NCI-H69 (cell line): ENCODE measurements at regions not wholly inside any gene's neighbourhood (a gene's known extent, or its start where the extent isn't known, plus 50 kb on each side); places are given as distances from the start of the nearest gene placed in this dataset.

Experiments
- DNase-seq: peaks from one replicate; lab custom pipeline; 2025; lab: John Stamatoyannopoulos, UW

- DNase-seq, result peak; percentile 51
These were observed 588.7 kb upstream of the CDH6 start for GRCh38 chr5:30604648-30605262.

GRCh38 chr5:30600892-30601291, 592.6 kb upstream of the CDH6 start:
- peak; percentile 96 for DNase-seq

GRCh38 chr5:30596495-30597064, 596.9 kb upstream of the CDH6 start:
- DNase-seq, result peak; percentile 84

- DNase-seq, result no peak
These were observed 599.2 kb upstream of the CDH6 start for GRCh38 chr5:30594331-30594730.

GRCh38 chr5:30592833-30593232, 600.7 kb upstream of the CDH6 start:
- peak; percentile 34 for DNase-seq

GRCh38 chr5:30581198-30581935, 612.1 kb upstream of the CDH6 start:
- peak; percentile 90 for DNase-seq

- no peak for DNase-seq
These were observed 618.7 kb upstream of the CDH6 start for GRCh38 chr5:30574761-30575160.

- peak; percentile 51 for DNase-seq
These were observed 621.2 kb upstream of the CDH6 start for GRCh38 chr5:30572279-30572678.

- DNase-seq, result peak; percentile 19
These were observed 631.7 kb upstream of the CDH6 start for GRCh38 chr5:30561771-30562170.

- no peak for DNase-seq
These were observed 641.9 kb upstream of the CDH6 start for GRCh38 chr5:30551618-30552017.

GRCh38 chr5:30548580-30549305, 644.7 kb upstream of the CDH6 start:
- DNase-seq, result no peak

GRCh38 chr5:30540150-30540549, 653.3 kb upstream of the CDH6 start:
- no peak for DNase-seq

- DNase-seq, result no peak
These were observed 654.4 kb upstream of the CDH6 start for GRCh38 chr5:30539004-30539634.

GRCh38 chr5:30525353-30525752, 668.1 kb upstream of the CDH6 start:
- DNase-seq, result no peak

- DNase-seq, result no peak
These were observed 669.1 kb upstream of the CDH6 start for GRCh38 chr5:30524428-30524827.

- DNase-seq, result no peak
These were observed 670.4 kb upstream of the CDH6 start for GRCh38 chr5:30523061-30523460.

- peak; percentile 67 for DNase-seq
These were observed 688.2 kb upstream of the CDH6 start for GRCh38 chr5:30505014-30505886.

GRCh38 chr5:30502277-30502676, 691.2 kb upstream of the CDH6 start:
- no peak for DNase-seq

GRCh38 chr5:30501065-30501464, 692.4 kb upstream of the CDH6 start:
- no peak for DNase-seq

GRCh38 chr5:30500513-30500912, 693.0 kb upstream of the CDH6 start:
- DNase-seq, result no peak

GRCh38 chr5:30499402-30499801, 694.1 kb upstream of the CDH6 start:
- DNase-seq, result no peak
